ENCODE measurements at regions not wholly inside any gene's neighbourhood (a gene's known extent, or its start where the extent isn't known, plus 50 kb on each side); places are given as distances from the start of the nearest gene placed in this dataset.
"Not testable (repeated sequence)": the region's sequence is repeated elsewhere in the genome, so short reads cannot be mapped to it uniquely, and the experiment has no call there.

GRCh38 chr21:28532446-28532845 is 460.2 kb downstream of the LTN1 start:
- no peak for DNase-seq (ENCODE audit: low read depth in 2 of 2)

DNA sequence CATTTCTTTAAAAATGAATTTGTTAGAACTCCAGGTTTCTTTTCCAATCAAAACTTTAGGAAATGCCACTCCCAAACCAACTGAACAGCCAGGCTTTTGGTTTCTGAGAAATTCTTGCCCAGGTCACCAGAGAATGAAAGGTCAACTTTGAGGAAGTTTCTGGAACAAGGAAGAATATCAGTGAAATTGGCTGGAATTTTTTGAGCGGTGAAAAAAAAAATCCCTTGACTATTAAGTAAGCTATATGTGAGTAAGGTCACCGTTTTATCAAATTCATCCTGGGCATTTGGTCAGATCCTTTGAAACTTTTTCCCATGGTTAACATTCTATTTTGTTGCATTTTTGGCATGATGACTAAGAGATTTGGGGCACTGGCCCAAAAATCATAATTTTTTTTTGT is 469.3 kb downstream of the LTN1 start:
- DNase-seq (ENCODE audit: low read depth in 2 of 2) = no peak

DNA sequence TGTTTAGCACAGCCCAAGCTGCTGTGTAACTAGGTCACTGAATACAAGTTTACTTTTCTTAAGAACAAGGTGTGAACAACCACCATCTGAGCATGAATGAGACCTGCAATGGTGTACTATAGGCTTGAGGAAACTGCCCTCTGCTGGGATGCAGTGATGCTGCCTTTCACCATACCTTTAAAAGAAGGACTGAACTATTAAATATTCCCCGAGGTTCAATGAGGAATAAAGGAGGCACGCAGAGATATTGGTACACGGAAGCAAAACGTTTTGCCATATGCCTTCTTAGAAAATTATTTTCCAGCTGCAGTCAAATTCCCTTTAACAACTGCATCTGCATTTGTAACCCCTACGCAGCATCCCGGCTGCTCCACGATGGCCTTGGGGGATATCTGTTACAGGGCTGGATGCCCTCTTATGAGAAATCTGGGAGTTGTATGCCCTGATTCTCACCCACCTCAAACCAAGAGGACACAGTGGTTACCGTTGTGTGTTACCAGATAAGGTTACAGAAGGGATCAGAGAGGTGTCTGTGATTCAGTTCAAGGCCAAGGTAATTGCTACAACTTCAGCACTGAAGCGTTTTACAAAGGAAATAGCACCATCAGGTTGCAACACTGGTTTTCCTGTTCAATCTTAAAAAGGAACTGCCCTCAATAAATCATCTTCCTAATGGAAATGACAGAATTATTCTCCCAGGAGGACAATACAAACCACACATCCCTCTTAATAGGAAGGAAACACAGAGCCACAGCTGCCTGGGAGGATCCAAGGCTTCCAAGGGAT is 470.5 kb downstream of the LTN1 start:
- no peak for DNase-seq (ENCODE audit: low read depth in 2 of 2)

DNA sequence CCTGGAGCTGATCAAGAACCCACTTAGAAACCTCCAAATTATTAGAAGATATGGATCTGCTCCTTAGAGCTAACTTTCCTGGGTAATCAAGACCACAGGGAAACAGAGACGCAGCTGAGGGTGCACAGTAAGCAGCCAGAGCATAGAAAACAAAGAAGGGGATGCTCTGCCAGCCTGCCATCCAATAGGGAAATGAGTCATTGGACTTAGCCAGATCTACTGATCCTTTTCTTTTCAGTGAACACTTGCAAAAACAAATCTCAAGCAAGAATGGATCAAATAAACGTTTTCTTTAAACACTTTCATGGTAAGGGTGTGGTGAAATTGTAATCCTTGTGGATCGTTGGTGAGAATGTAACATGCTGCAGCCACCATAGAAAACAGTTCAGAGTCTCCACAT is 474.0 kb downstream of the LTN1 start:
- DNase-seq (ENCODE audit: low read depth in 2 of 2) = no peak

- peak; percentile 18 to 53 for DNase-seq (ENCODE audit: low read depth in 2 of 2)
Observed at GRCh38 chr21:28516991-28517592, 475.6 kb downstream of the LTN1 start.

GRCh38 chr21:28516021-28516420 is 476.7 kb downstream of the LTN1 start:
- DNase-seq (ENCODE audit: low read depth in 2 of 2) = no peak

DNA sequence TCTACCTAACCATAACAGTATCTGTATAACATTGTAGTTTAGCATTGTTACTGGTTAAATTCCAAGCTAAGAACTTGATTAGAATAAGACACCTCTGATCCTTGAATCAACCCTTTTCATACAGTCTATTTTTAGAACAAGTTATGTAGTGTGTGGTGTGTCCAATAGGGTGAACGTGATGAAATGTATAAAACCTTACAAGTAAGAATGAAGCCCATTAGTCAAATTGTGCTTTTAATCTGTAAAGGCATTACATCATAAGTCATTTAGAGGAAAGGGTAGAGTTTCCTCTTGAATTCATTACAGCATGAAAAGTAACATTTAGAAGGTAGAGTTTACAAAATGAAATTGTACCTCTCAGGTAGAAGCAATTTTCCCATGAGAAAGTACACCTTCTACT is 479.2 kb downstream of the LTN1 start:
- no peak for DNase-seq (ENCODE audit: low read depth in 2 of 2)

GRCh38 chr21:28509031-28509430 is 483.6 kb downstream of the LTN1 start:
- DNase-seq (ENCODE audit: low read depth in 2 of 2) = no peak

GRCh38 chr21:28508126-28508525 is 484.6 kb downstream of the LTN1 start:
- DNase-seq (ENCODE audit: low read depth in 2 of 2) = no peak

GRCh38 chr21:28496517-28496916 is 496.2 kb downstream of the LTN1 start:
- DNase-seq (ENCODE audit: low read depth in 2 of 2) = no peak

- no peak for DNase-seq (ENCODE audit: low read depth in 2 of 2)
Observed at GRCh38 chr21:28492127-28492526, 500.6 kb downstream of the LTN1 start.

DNA sequence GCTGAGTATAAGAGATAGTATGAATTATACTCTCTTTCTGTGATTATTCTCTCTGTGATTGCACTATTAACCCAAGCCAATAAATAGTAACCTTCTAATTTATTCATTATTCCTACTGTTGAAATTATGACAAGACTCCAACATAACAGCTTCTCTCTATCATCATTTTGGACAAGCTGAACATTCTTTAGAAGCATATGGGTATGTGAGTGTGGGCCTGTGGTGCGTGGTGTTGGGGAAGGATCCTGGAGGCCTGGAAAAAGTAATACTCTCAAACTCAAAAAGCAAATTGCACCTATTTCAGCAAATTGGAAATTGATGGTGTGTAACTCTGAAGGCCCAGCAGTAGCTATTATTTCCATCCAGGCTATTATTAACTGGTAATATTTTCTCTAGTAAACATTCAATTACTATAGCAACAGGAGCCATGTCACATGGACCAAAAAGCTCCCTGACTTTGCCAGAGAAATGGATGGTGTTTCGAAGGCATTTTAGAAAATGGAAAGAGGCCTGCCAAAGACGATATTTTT is 502.8 kb downstream of the LTN1 start:
- DNase-seq (ENCODE audit: low read depth in 2 of 2) = no peak

DNA sequence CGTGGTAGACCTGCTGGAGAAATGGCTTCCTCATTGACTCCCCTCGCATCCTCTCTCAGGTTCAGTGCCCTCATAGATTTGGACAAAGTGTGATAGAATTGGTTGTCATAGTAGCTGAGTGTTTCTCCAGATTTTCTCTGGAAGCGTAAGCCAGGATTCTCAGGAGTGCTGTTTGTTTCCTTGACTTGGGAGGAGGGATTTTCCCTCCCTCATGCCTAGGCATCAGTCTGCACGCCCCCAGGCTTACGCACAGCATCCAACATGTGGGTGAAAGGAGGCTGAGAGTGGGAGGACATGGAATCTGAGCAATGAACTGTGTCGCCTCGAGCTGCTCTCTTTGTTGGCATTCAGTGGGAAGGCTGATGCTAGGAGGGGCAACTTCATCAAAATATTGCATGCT is 503.5 kb downstream of the LTN1 start:
- no peak for DNase-seq (ENCODE audit: low read depth in 2 of 2)

- no peak for DNase-seq (ENCODE audit: low read depth in 2 of 2)
Observed at GRCh38 chr21:28487455-28488070, 505.1 kb downstream of the LTN1 start.

GRCh38 chr21:28485301-28486022 is 507.2 kb downstream of the LTN1 start:
- DNase-seq (ENCODE audit: low read depth in 2 of 2) = no peak

- no peak for DNase-seq (ENCODE audit: low read depth in 2 of 2)
Observed at GRCh38 chr21:28483301-28484035, 509.2 kb downstream of the LTN1 start.

DNA sequence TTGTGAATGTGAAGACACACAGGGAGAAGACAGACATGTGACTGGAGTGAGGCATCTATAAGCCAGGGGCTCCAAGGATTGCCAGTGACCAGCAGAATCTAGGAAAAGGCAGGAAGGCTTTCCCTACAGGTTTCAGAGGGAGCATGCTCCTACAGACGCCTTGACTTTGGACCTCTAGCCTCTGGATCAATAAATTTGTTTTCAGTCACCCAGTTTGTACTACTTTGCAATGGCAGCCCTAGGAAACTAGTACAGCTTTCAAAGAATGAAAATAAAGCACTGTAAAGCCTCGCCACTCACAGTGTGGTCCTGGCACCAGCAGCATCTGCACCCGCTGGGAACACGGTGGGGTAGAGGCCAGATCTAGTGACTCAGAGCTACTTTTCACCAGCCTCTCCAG is 510.0 kb downstream of the LTN1 start:
- no peak for DNase-seq (ENCODE audit: low read depth in 2 of 2)

DNA sequence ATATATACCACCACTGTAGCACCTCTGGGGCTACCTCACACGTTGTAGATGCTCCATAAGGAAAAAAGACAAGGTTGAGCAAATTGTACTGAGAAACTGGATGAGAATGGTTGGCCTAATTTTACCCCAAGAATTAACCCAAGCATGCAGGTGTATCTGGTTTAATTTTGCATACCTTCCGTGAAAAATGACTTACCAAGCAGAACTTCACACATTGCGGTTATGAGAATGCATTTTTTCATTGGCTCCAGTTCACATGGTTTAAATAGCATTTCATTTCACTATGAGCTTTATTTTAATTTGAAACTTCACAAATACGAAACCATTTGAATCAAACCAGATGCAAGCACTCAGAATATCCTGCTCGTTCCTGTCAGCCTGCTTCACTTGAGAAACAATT is 512.2 kb downstream of the LTN1 start:
- no peak for DNase-seq (ENCODE audit: low read depth in 2 of 2)

DNA sequence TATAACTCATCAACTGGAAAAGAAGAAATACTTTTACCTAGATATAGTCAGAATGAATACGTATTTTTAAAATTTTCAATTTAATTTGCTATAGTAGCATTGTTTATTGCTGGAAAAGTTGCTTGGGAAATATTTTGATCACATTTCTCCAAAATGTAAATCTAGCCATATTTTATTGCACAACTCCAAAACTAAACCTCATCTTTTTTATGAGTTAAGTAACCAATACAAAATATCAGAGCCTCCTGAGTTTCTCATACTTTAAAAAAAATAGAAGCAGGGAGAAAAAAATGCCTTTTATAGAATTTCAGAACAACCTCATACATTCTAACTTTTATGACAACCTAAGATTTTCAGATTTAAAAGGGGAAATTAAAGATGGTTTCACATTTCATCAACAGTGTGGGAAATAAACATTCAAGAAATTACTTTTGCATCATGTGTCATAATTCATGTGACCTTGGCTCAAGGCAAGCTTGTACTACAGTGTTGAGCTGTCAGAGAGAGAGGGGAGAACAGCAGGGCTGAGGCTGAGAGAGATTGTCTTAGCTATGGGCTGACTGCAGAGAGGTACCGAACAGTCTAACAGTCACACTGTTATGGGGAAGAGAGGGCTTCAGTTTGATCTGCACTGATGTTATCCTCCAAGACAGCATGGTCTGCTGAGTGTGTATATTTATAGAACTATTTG is 519.0 kb downstream of the LTN1 start:
- no peak for DNase-seq (ENCODE audit: low read depth in 2 of 2)

GRCh38 chr21:28472543-28472942 is 520.1 kb downstream of the LTN1 start:
- DNase-seq (ENCODE audit: low read depth in 2 of 2) = not testable (repeated sequence)

GRCh38 chr21:28464988-28465387 is 527.7 kb downstream of the LTN1 start:
- DNase-seq (ENCODE audit: low read depth in 2 of 2) = no peak
